Activated CD8-positive, alpha-beta T cell treated with anti-CD3 and anti-CD28 coated beads for 36 hours (primary cell): ENCODE measurements at regions not wholly inside any gene's neighbourhood (a gene's known extent, or its start where the extent isn't known, plus 50 kb on each side); places are given as distances from the start of the nearest gene placed in this dataset.
"Not testable (repeated sequence)": the region's sequence is repeated elsewhere in the genome, so short reads cannot be mapped to it uniquely, and the experiment has no call there.

Source experiments
- ATAC-seq: fragments of 200-7000 bp; cut with Tn5 transposase; one replicate; pipeline ENCODE4 v1.10.0; 2021; ENCODE audit warnings: mild to moderate bottlenecking, moderate library complexity
- CTCF ChIA-PET: fragments of 350-600 bp; sonication (Branson Sonifier 250); formaldehyde crosslinking; loops from one replicate; lab custom pipeline; 2021; ENCODE audit warnings: antibody characterized with exemption; lab: Charles Lee
- POLR2A ChIA-PET: fragments of 350-600 bp; sonication (Branson Sonifier 250); formaldehyde crosslinking; loops from one replicate; lab custom pipeline; 2021; ENCODE audit warnings: antibody characterized with exemption; lab: Charles Lee
- DNase-seq: peaks from one replicate; pipeline ENCODE4 v3.0.0-alpha.2; 2020
- H3K27ac Mint-ChIP-seq: one replicate; pipeline ENCODE4 v1.8.0; 2021; ENCODE audit warnings: mild to moderate bottlenecking, mixed read lengths
- H3K27me3 Mint-ChIP-seq: one replicate; pipeline ENCODE4 v1.8.0; 2021; ENCODE audit warnings: mixed read lengths
- H3K36me3 Mint-ChIP-seq: one replicate; pipeline ENCODE4 v1.8.0; 2021; ENCODE audit warnings: low read depth, mixed read lengths
- H3K4me1 Mint-ChIP-seq: one replicate; pipeline ENCODE4 v1.8.0; 2021; ENCODE audit warnings: low read depth, mixed read lengths
- H3K4me3 Mint-ChIP-seq: one replicate; pipeline ENCODE4 v1.8.0; 2021; ENCODE audit warnings: mild to moderate bottlenecking, moderate library complexity, mixed read lengths
- H3K9me3 Mint-ChIP-seq: one replicate; pipeline ENCODE4 v1.8.0; 2021; ENCODE audit warnings: mixed read lengths
- intact Hi-C: fragments of 100-400 bp; cut with micrococcal nuclease; formaldehyde crosslinking; loops from one replicate; pipeline ENCODE4 v1.10.0; 2022
- TF ChIP-seq, protein P1 (sequence below): fragments of 200-600 bp; IDR thresholded peaks from one replicate; pipeline ENCODE4 v1.8.0; 2022; ENCODE audit warnings: antibody characterized with exemption, mild to moderate bottlenecking

DNA sequence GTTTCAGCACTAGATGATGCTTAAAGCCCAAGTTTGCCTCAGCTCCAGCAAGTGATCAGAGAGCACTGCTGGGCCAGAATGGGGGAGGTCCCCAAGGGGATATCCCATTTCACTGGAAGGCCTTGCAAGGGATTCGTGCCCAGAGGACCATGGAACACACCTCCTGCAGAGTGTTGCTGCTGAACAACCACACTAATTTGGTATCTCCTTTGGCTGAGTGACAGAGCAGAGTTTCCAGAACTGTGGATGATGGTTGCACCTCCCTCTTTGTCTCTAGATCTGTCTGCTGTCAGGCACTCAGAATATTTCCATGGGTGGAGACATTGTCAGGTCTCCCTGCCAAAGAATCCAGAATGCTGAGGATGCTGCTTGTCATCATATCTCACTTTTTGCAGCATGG, 484.8 kb upstream of the NETO1 start:
- intact Hi-C loops, result no loop called here
- POLR2A ChIA-PET, result no interaction called here
- Mint-ChIP-seq H3K4me3 (no peak overlapping the region), H3K36me3 (no peaks in the 10 kb centered on the region), H3K9me3 (no peaks in the 10 kb centered on the region), H3K4me1 (no peaks in the 10 kb centered on the region), H3K27me3 (no peaks in the 10 kb centered on the region), H3K27ac (no peak overlapping the region)
- DNase-seq, result no peak
- TF ChIP-seq, protein P1, sequence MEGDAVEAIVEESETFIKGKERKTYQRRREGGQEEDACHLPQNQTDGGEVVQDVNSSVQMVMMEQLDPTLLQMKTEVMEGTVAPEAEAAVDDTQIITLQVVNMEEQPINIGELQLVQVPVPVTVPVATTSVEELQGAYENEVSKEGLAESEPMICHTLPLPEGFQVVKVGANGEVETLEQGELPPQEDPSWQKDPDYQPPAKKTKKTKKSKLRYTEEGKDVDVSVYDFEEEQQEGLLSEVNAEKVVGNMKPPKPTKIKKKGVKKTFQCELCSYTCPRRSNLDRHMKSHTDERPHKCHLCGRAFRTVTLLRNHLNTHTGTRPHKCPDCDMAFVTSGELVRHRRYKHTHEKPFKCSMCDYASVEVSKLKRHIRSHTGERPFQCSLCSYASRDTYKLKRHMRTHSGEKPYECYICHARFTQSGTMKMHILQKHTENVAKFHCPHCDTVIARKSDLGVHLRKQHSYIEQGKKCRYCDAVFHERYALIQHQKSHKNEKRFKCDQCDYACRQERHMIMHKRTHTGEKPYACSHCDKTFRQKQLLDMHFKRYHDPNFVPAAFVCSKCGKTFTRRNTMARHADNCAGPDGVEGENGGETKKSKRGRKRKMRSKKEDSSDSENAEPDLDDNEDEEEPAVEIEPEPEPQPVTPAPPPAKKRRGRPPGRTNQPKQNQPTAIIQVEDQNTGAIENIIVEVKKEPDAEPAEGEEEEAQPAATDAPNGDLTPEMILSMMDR, result no peak
- ATAC-seq, result no peak
- CTCF ChIA-PET, result no interaction called here

DNA sequence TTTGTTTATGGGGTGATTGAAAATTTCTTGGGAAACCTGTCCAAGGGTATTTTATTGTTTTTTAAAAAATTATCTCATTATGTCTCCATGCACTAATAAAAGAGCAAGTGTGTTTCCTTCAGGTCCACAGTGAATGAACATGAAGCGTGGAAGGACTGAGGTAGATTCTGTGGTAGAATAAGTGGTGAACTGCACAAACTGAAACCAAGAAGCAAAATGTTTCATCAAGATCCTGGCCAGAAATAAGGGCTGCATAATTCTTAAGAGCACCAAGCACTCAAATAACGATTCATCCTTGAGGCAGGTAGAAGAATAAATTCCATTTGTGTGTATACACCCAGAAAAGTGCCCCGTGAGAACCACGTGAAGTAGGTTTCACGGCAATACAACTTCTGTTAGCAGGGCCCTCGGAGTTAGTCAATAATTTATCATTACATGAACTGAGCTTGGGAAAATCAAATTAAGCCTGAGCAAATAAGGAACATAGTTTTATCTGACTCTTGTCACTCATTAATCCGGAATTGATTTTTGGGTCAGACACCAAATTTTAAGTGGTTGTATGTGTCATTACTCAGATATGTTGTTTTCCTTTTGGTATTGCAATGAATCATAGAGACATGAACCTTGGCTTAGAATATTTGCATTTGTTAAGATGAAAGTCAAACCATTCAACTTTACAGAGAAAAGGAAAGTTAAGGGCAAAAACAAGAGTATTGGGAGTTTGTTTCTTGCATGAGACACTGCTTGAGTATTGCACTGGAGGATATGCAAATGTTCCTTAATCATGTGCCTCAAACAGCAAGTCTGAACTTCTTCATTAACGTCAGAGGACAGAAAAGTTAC, 472.6 kb upstream of the NETO1 start:
- no peaks in the 10 kb centered on the region for H3K36me3 Mint-ChIP-seq
- TF ChIP-seq, protein P1, result no peak
- peaks cover 1% of the 10 kb centered on the region for H3K9me3 Mint-ChIP-seq
- ATAC-seq (no peak), DNase-seq (no peak)
- H3K4me3 Mint-ChIP-seq, result no peak overlapping the region
- CTCF ChIA-PET, result no interaction called here
- POLR2A ChIA-PET, result no interaction called here
- H3K27me3 Mint-ChIP-seq, result no peaks in the 10 kb centered on the region
- no peak overlapping the region for H3K27ac Mint-ChIP-seq
- H3K4me1 Mint-ChIP-seq, result no peaks in the 10 kb centered on the region
- intact Hi-C loops, result no loop called here

DNA sequence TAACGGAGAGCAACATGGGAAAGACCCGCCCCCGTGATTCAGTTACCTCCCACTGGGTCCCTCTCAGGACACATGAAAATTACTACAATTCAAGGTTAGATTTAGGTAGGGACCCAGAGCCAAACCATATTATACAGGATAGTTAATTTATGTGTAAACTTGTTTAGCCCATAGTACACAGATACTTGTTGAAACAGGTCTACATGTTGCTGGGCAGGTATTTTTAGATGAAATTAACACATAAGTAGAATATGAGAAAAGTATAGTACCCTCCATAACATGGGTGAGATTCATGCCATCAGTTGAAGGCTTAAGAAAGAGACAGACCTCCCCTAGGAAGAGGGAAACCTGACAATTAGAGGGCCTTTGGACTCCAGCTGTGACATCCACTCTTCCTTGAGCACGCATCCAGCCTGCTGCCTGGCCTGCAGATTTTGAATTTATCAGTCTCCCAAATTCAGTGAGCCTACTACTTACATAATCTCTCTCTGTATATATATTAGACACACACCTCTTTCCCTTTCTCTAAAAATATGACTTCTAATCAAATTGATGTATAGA, 463.5 kb upstream of the NETO1 start:
- ATAC-seq, result no peak
- POLR2A ChIA-PET, result no interaction called here
- H3K36me3 Mint-ChIP-seq, result no peaks in the 10 kb centered on the region

DNA sequence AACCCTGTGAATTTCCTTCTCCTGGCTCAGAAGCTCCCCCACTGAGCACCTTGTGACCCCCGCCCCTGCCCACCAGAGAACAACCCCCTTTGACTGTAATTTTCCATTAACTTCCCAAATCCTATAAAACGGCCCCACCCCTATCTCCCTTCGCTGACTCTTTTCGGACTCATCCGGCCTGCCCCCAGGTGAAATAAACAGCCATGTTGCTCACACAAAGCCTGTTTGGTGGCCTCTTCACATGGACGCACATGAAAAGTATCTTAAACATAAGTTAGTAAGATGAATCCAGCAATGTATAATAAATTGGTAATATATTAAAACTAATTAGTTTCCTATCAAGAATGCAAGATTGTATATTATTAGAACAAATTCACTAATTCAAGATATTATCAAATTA, 462.3 kb upstream of the NETO1 start:
- H3K4me1 Mint-ChIP-seq, intact Hi-C loops, H3K27me3 Mint-ChIP-seq, ATAC-seq, POLR2A ChIA-PET, DNase-seq, H3K9me3 Mint-ChIP-seq, H3K27ac Mint-ChIP-seq, H3K36me3 Mint-ChIP-seq, H3K4me3 Mint-ChIP-seq, CTCF ChIA-PET: not testable (repeated sequence)

More for the DNA sequence above, 463.5 kb upstream of the NETO1 start:
- Mint-ChIP-seq H3K9me3 (peaks cover 1% of the 10 kb centered on the region), H3K4me1 (no peaks in the 10 kb centered on the region), H3K27me3 (no peaks in the 10 kb centered on the region), H3K27ac (no peak overlapping the region), H3K4me3 (no peak overlapping the region)
- TF ChIP-seq, protein P1, result no peak
- intact Hi-C loops, result no loop called here
- no peak for DNase-seq
- CTCF ChIA-PET, result no interaction called here

DNA sequence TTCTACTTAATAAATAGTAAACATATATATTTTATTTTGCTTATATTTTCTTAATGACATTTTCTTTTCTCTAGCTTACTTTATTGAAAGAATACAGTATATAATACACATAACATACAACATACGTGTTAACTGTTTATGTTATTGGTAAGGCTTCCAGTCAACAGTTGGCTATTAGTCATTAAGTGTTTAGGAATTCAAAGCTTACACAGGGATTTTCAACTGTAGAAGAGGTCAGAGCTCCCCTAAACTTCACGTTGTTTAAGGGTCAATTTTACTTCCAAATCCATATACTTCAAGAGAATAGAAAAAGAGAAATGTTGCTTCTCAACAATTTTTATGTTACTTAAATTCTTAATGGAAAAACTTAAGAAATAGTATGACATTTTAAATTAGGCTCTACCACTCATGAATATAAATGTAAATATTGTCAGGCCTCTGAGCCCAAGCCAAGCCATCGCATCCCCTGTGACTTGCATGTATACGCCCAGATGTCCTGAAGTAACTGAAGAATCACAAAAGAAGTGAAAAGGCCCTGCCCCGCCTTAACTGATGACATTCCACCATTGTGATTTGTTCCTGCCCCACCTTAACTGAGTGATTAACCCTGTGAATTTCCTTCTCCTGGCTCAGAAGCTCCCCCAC, 456.5 kb upstream of the NETO1 start:
- intact Hi-C loops, H3K27me3 Mint-ChIP-seq: not testable (repeated sequence)

More for the DNA sequence above, 456.5 kb upstream of the NETO1 start:
- H3K4me1 Mint-ChIP-seq, H3K36me3 Mint-ChIP-seq, H3K9me3 Mint-ChIP-seq, ATAC-seq, DNase-seq, CTCF ChIA-PET, POLR2A ChIA-PET, H3K27ac Mint-ChIP-seq, H3K4me3 Mint-ChIP-seq: not testable (repeated sequence)
